ENCODE measurements at regions not wholly inside any gene's neighbourhood (a gene's known extent, or its start where the extent isn't known, plus 50 kb on each side); places are given as distances from the start of the nearest gene placed in this dataset.

GRCh38 chr1:113247782-113248181, 142.5 kb upstream of the MAGI3 start:
- TF ChIP-seq ZFX (IDR thresholded peaks at IDR 0.05; ENCODE audit: borderline replicate concordance) (no peak), CTCF (IDR thresholded peaks at IDR 0.05) (no peak)
- no peak overlapping the region for H3K27ac ChIP-seq

- no peak for TF ChIP-seq CTCF (IDR thresholded peaks at IDR 0.05)
- TF ChIP-seq ZFX (IDR thresholded peaks at IDR 0.05; ENCODE audit: borderline replicate concordance): no peak
- H3K27ac ChIP-seq: no peak overlapping the region
Measured at GRCh38 chr1:113248494-113248893, 141.8 kb upstream of the MAGI3 start.

DNA sequence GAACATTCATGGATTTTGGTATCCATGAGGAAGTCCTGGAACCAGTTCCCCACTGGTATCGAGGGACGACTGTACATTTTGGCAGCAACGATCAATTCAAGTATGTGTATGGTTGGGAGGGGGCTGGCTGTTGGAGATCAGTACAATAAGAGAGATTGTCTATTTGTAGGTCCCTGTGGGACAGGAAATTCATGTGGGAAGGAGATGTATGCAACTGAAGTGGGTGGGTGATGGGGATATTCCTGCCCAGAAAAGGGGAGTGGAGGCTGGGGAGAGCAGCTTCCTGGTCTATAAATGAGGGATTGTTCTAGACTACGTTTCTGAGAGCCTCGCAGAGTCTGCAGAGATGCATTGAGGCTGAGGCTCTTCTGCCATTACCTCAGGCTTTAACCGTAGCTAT, 140.2 kb upstream of the MAGI3 start:
- no peak for TF ChIP-seq ZFX (IDR thresholded peaks at IDR 0.05; ENCODE audit: borderline replicate concordance)
- TF ChIP-seq CTCF (IDR thresholded peaks at IDR 0.05): no peak
- no peak overlapping the region for H3K27ac ChIP-seq

DNA sequence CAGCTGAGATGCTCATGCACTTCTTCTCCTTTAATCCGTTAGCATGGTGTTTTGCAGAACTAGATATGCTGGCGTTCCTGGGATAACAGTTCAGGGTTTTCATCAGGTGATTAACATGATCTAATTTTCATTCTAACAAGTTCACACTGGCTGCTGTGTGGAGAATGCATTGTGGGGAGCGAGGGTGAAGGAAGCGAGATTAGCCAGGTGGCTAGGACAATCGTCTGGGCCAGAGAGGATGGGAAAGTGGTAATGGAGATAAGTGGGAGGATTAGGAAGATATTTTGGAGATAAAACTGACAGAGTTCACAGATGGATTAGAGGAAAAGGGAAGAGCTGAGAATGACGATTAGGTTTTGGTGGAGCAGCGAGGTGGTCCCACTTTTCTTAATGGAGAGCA, 138.1 kb upstream of the MAGI3 start:
- H3K27ac ChIP-seq: no peak overlapping the region
- TF ChIP-seq ZFX (IDR thresholded peaks at IDR 0.05; ENCODE audit: borderline replicate concordance) (no peak), CTCF (IDR thresholded peaks at IDR 0.05) (no peak)

DNA sequence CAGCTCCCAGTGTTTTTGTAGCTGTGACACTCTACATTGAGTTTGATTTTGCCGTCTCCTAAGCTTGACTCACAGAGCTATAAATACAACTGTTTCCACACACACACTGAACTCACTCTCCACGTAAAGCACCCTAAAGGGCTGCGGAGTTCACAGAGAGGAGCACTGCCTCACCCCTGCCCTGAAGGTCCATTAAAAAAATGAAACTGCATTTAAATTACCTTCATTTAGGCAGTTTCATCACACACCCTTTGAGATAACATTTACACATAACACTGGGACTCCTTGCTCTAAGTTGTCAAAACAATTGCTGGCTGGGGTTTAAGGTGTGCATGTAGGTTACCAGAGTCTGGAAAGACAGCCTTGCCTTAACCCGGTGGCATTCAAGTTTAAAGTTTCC, 137.1 kb upstream of the MAGI3 start:
- no peak for TF ChIP-seq CTCF (IDR thresholded peaks at IDR 0.05)
- no peak for TF ChIP-seq ZFX (IDR thresholded peaks at IDR 0.05; ENCODE audit: borderline replicate concordance)
- H3K27ac ChIP-seq: no peak overlapping the region

- no peak overlapping the region for H3K27ac ChIP-seq
- TF ChIP-seq CTCF (IDR thresholded peaks at IDR 0.05): no peak
- no peak for TF ChIP-seq ZFX (IDR thresholded peaks at IDR 0.05; ENCODE audit: borderline replicate concordance)
Measured at GRCh38 chr1:113253590-113253989, 136.7 kb upstream of the MAGI3 start.

DNA sequence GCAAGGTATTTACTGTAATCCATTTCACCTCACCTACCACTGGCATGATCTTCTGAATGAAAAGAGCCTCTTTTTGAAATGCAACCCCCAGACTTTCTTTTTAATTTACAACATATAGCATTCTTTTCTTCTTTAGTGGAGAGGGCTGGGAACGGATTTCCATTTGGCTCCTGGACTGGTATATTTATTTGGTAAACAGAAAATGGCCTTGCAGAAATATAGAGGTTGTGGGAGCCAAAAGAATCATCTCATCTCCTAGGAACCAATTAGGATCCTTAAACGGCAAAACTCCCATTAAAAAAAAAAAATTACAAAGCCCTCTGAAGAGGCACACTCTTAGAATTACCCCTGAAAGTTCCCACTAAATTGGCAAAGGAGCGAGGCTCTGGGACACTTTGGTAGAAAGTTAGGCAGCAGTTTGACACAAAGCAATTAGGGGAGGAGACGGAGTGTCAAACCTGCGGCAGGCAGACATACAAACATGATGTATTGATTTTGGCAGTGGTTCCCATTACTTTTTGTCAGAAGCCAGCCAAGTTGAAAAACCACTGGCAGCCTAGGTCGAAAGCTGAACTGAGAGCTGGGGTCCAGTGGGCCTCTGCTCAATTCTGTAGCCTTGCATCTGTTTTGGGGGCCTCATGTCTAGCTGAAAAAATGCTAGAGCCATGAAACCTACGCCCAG, 135.1 kb upstream of the MAGI3 start:
- no peak for TF ChIP-seq CTCF (IDR thresholded peaks at IDR 0.05)
- no peak for TF ChIP-seq ZFX (IDR thresholded peaks at IDR 0.05; ENCODE audit: borderline replicate concordance)
- H3K27ac ChIP-seq: peak overlapping the region; percentile 52
